ENCODE measurements at regions not wholly inside any gene's neighbourhood (a gene's known extent, or its start where the extent isn't known, plus 50 kb on each side); places are given as distances from the start of the nearest gene placed in this dataset.
A peak's percentile ranks its signal among the peaks of the same experiment; 100 is the strongest.
"Not testable (repeated sequence)": the region's sequence is repeated elsewhere in the genome, so short reads cannot be mapped to it uniquely, and the experiment has no call there.

DNA sequence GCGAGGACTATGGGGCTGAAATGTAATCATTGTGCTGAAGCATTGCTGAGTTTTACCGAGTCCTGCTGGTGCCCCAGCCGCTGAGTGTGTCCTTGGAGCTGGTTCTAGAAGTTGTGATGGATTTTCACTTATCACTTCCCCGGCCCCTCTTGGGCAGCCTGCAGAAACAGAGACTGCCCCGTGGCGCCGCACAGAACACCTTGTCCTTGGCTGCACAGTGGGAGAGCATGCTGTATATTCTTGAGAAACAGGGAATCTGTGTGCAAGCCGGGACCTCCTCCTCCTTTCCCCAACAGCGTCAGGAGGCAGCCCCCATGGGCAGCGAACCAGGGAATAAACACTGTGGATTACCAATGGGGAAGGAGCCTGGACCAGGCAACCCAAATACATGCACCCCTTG, 90.6 kb upstream of the RUFY1 start:
- Histone ChIP-seq H3K36me3 (no peaks in the 10 kb centered on the region), H4K20me1 (ENCODE audit: low read depth) (no peaks in the 10 kb centered on the region), H3K4me2 (no peak overlapping the region), H3K27ac (no peak overlapping the region), H3K4me3 (no peak overlapping the region), H3K9ac (no peak overlapping the region), H3K4me1 (no peaks in the 10 kb centered on the region), H3K9me3 (ENCODE audit: low read depth) (no peaks in the 10 kb centered on the region), H3K27me3 (no peaks in the 10 kb centered on the region), H3K79me2 (ENCODE audit: low read depth) (no peaks in the 10 kb centered on the region), H2AFZ (replicated peaks) (no peak overlapping the region), H3F3A (ENCODE audit: low read depth) (no peaks in the 10 kb centered on the region)
- H3K36me3 Mint-ChIP-seq: no peaks in the 10 kb centered on the region
- peaks cover 11% of the 10 kb centered on the region for H3K27me3 Mint-ChIP-seq (ENCODE audit: insufficient read depth, low read depth)
- H3K4me3 Mint-ChIP-seq: no peak overlapping the region
- peaks cover 25% of the 10 kb centered on the region for H3K9me3 Mint-ChIP-seq
- H3K4me1 Mint-ChIP-seq: peaks cover 2% of the 10 kb centered on the region
- H3K27ac Mint-ChIP-seq: peak overlapping the region; percentile 36
- DNase-seq (ENCODE audit: low spot score): no peak
- TF ChIP-seq EZH2phosphoT487 (IDR thresholded peaks at IDR 0.05): no peak
- TF ChIP-seq, protein P1, sequence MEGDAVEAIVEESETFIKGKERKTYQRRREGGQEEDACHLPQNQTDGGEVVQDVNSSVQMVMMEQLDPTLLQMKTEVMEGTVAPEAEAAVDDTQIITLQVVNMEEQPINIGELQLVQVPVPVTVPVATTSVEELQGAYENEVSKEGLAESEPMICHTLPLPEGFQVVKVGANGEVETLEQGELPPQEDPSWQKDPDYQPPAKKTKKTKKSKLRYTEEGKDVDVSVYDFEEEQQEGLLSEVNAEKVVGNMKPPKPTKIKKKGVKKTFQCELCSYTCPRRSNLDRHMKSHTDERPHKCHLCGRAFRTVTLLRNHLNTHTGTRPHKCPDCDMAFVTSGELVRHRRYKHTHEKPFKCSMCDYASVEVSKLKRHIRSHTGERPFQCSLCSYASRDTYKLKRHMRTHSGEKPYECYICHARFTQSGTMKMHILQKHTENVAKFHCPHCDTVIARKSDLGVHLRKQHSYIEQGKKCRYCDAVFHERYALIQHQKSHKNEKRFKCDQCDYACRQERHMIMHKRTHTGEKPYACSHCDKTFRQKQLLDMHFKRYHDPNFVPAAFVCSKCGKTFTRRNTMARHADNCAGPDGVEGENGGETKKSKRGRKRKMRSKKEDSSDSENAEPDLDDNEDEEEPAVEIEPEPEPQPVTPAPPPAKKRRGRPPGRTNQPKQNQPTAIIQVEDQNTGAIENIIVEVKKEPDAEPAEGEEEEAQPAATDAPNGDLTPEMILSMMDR (IDR thresholded peaks at IDR 0.05): no peak
- no peak for TF ChIP-seq EZH2 (IDR thresholded peaks at IDR 0.05)

DNA sequence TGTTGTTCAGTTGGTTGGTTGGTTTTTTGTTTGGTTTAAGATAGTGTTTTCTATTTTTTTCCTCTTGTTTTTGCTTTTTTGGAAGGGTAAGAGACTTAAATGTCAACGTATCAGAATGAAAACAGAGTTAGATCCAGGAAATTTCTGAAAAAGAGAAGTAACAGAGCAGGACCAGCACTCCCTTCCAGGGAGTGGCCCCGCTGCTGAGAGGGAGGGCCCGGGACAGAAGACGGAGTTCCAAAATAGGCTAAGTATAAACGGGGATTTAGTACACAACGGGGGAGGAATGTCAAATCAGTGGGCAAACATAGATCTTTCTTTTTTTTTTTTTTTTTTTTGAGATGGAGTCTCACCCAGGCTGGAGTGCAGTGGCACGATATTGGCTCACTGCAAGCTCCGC, 92.7 kb upstream of the RUFY1 start:
- Histone ChIP-seq H3K27ac (no peak overlapping the region), H3K36me3 (no peaks in the 10 kb centered on the region), H4K20me1 (ENCODE audit: low read depth) (no peaks in the 10 kb centered on the region), H3K9me3 (ENCODE audit: low read depth) (no peaks in the 10 kb centered on the region), H3K79me2 (ENCODE audit: low read depth) (no peaks in the 10 kb centered on the region), H3K4me3 (no peak overlapping the region), H3K4me2 (no peak overlapping the region), H3F3A (ENCODE audit: low read depth) (no peaks in the 10 kb centered on the region), H2AFZ (replicated peaks) (no peak overlapping the region), H3K9ac (no peak overlapping the region), H3K27me3 (no peaks in the 10 kb centered on the region), H3K4me1 (no peaks in the 10 kb centered on the region)
- TF ChIP-seq EZH2 (IDR thresholded peaks at IDR 0.05) (no peak), EZH2phosphoT487 (IDR thresholded peaks at IDR 0.05) (no peak)
- TF ChIP-seq, protein P1 (IDR thresholded peaks at IDR 0.05): no peak
- peaks cover 18% of the 10 kb centered on the region for H3K27me3 Mint-ChIP-seq (ENCODE audit: insufficient read depth, low read depth)
- H3K4me1 Mint-ChIP-seq: peaks cover 2% of the 10 kb centered on the region
- H3K27ac Mint-ChIP-seq: no peak overlapping the region
- no peak for DNase-seq (ENCODE audit: low spot score)
- H3K36me3 Mint-ChIP-seq: no peaks in the 10 kb centered on the region
- no peak overlapping the region for H3K4me3 Mint-ChIP-seq
- peaks cover 26% of the 10 kb centered on the region for H3K9me3 Mint-ChIP-seq

DNA sequence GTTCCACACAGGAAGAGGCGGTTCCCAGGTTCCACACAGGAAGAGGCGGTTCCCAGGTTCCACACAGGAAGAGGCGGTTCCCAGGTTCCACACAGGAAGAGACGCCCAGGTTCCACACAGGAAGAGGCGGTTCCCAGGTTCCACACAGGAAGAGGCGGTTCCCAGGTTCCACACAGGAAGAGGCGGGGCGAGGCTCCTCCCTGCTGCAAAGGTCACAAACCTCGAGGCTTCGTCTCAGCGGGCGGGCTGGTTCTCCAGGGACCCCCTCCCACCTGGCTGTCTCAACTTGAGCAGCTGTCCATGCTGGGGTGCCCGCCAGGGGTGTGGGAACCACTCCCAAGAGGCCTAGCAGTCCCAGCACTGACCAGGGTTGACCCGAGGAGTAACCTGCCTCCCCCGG, 94.3 kb upstream of the RUFY1 start:
- not testable (repeated sequence) for H3K9ac ChIP-seq; DNase-seq (ENCODE audit: low spot score); H3K4me1 ChIP-seq; H3K79me2 ChIP-seq (ENCODE audit: low read depth); H3K4me3 ChIP-seq; H3F3A ChIP-seq (ENCODE audit: low read depth); H3K36me3 ChIP-seq; H3K4me3 Mint-ChIP-seq; H3K4me2 ChIP-seq; H3K27me3 ChIP-seq; H3K27ac ChIP-seq; H2AFZ ChIP-seq (replicated peaks); H3K9me3 ChIP-seq (ENCODE audit: low read depth); H4K20me1 ChIP-seq (ENCODE audit: low read depth); H3K4me1 Mint-ChIP-seq; H3K27ac Mint-ChIP-seq; H3K36me3 Mint-ChIP-seq
- Mint-ChIP-seq H3K27me3 (ENCODE audit: insufficient read depth, low read depth) (peaks cover 17% of the 10 kb centered on the region), H3K9me3 (peaks cover 26% of the 10 kb centered on the region)

DNA sequence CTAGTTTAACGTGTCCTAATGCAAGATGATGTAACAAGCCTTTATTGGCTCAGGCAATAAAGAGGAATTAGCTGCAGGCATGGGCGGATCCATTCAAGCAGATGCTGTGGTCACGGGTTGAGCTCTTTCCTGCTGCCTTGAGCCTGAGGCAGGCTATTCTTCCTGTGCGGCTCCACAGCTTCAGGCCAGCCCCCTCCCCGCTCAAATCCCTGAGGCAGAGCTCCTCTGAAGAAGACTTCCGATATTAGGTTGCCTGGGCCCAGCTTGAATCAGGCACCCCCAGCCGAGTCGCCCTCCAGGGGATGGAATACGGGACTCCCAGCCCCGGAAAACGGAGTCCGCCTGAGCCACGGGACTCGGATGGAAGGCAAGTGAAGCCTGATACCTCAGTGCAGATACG, 95.0 kb upstream of the RUFY1 start:
- no peaks in the 10 kb centered on the region for H4K20me1 ChIP-seq (ENCODE audit: low read depth)
- H3K27me3 ChIP-seq: no peaks in the 10 kb centered on the region
- H3K36me3 Mint-ChIP-seq: no peaks in the 10 kb centered on the region
- H3K4me1 Mint-ChIP-seq: peaks cover 2% of the 10 kb centered on the region
- H3K27ac ChIP-seq: no peak overlapping the region
- H3K27ac Mint-ChIP-seq: no peak overlapping the region
- no peak overlapping the region for H3K4me2 ChIP-seq
- no peak overlapping the region for H3K4me3 Mint-ChIP-seq
- no peak overlapping the region for H3K4me3 ChIP-seq
- H3K9me3 ChIP-seq (ENCODE audit: low read depth): no peaks in the 10 kb centered on the region
- no peaks in the 10 kb centered on the region for H3K79me2 ChIP-seq (ENCODE audit: low read depth)
- peaks cover 16% of the 10 kb centered on the region for H3K27me3 Mint-ChIP-seq (ENCODE audit: insufficient read depth, low read depth)
- H3K9ac ChIP-seq: no peak overlapping the region
- no peaks in the 10 kb centered on the region for H3F3A ChIP-seq (ENCODE audit: low read depth)
- H3K36me3 ChIP-seq: no peaks in the 10 kb centered on the region
- TF ChIP-seq EZH2 (IDR thresholded peaks at IDR 0.05) (no peak), EZH2phosphoT487 (IDR thresholded peaks at IDR 0.05) (no peak)
- TF ChIP-seq, protein P1 (IDR thresholded peaks at IDR 0.05): no peak
- no peaks in the 10 kb centered on the region for H3K4me1 ChIP-seq
- H3K9me3 Mint-ChIP-seq: peaks cover 26% of the 10 kb centered on the region
- H2AFZ ChIP-seq (replicated peaks): no peak overlapping the region
- no peak for DNase-seq (ENCODE audit: low spot score)

Data from neural progenitor cell (in vitro differentiated cells).